Endothelial cell of umbilical vein (primary cell): ENCODE measurements at regions not wholly inside any gene's neighbourhood (a gene's known extent, or its start where the extent isn't known, plus 50 kb on each side); places are given as distances from the start of the nearest gene placed in this dataset.

ENCODE experiments used
- BruUV-seq: library from RNA; stranded (reverse); fragments of 400-500 nt; replicated peaks from 2 replicates; lab custom pipeline; 2021; lab: Mats Ljungman, UMichigan
- CTCF ChIA-PET: fragments of 300-600, 350-600 bp; sonication (Branson Sonifier 250); formaldehyde crosslinking; loops from one replicate; lab custom pipeline; 2021; ENCODE audit warnings: antibody characterized with exemption, inconsistent platforms; lab: Charles Lee
- POLR2A ChIA-PET: fragments of 300-600, 350-600 bp; sonication (Branson Sonifier 250); formaldehyde crosslinking; loops from one replicate; lab custom pipeline; 2021; ENCODE audit warnings: antibody characterized with exemption, inconsistent platforms; lab: Charles Lee
- DNase-seq: peaks from one replicate; pipeline ENCODE4 v3.0.0-alpha.2; 2011; ENCODE audit warnings: low read depth, low spot score
- FAIRE-seq: peaks from 2 replicates; lab custom pipeline; 2011; peaks lifted over from hg19 to GRCh38; lab: Jason Lieb, UNC
- H2AFZ ChIP-seq: 2 replicates; pipeline ENCODE4 v1.6.0; 2012; ENCODE audit warnings: low read depth, low read length, control low read depth, inconsistent platforms
- H3K27ac ChIP-seq: 2 replicates; pipeline ENCODE4 v1.5.1; 2011; ENCODE audit warnings: low read depth, mild to moderate bottlenecking, control low read depth, low read length, moderate library complexity; ENCODE audit not compliant: insufficient read depth
- H3K27me3 ChIP-seq, 2 experiments: 2 replicates each; pipeline versions ENCODE4 v1.6.0 to v1.6.1; 2011; ENCODE audit warnings: low read length in 2 of 2, mixed read lengths in 1 of 2; ENCODE audit not compliant: control insufficient read depth in 2 of 2, insufficient read depth in 2 of 2
- H3K36me3 ChIP-seq, 2 experiments: 2 replicates in 1 of 2; 3 replicates in 1 of 2; pipeline ENCODE4 v1.5.1; 2011; ENCODE audit warnings: low read length in 2 of 2, mild to moderate bottlenecking in 1 of 2, moderate library complexity in 1 of 2; ENCODE audit not compliant: control insufficient read depth in 2 of 2, insufficient read depth in 2 of 2; ENCODE audit errors: extremely low read depth in 1 of 2
- H3K4me1 ChIP-seq: 3 replicates; pipeline ENCODE4 v1.5.1; 2011; ENCODE audit warnings: mild to moderate bottlenecking, low read length; ENCODE audit not compliant: control insufficient read depth, insufficient read depth; ENCODE audit errors: extremely low read depth
- H3K4me2 ChIP-seq: 2 replicates; pipeline ENCODE4 v1.6.1; 2011; ENCODE audit warnings: low read length, control low read depth, mixed read lengths; ENCODE audit not compliant: insufficient read depth
- H3K4me3 ChIP-seq, 3 experiments: fragments of 200-600 bp in 1 of 3; sonication (generic), shearing (Covaris generic) in 1 of 3; replicated peaks in 1 of 3; 2 replicates each; pipeline ENCODE4 v1.5.1; 2011 to 2016; ENCODE audit warnings: control low read depth in 3 of 3, low read length in 3 of 3, mild to moderate bottlenecking in 2 of 3, inconsistent platforms in 1 of 3, low read depth in 1 of 3, moderate library complexity in 1 of 3; ENCODE audit not compliant: insufficient read depth in 1 of 3
- H3K79me2 ChIP-seq: 2 replicates; pipeline ENCODE4 v1.6.0; 2012; ENCODE audit warnings: low read length, inconsistent platforms; ENCODE audit not compliant: control insufficient read depth, insufficient read depth
- H3K9ac ChIP-seq: replicated peaks from 2 replicates; pipeline ENCODE3; 2011; ENCODE audit warnings: low read length, control low read depth; ENCODE audit not compliant: insufficient read depth; ENCODE audit errors: extremely low read depth
- H3K9me1 ChIP-seq: replicated peaks from 3 replicates; pipeline ENCODE4 v1.6.0; 2011; ENCODE audit warnings: mild to moderate bottlenecking, low read length; ENCODE audit not compliant: control insufficient read depth, insufficient read depth; ENCODE audit errors: extremely low read depth
- H3K9me3 ChIP-seq: replicated peaks from 2 replicates; pipeline ENCODE4 v1.5.1; 2012; ENCODE audit warnings: low read length, inconsistent platforms; ENCODE audit not compliant: control insufficient read depth, insufficient read depth
- H4K20me1 ChIP-seq: replicated peaks from 2 replicates; pipeline ENCODE3; 2011; ENCODE audit warnings: mild to moderate bottlenecking, low read length; ENCODE audit not compliant: control insufficient read depth, insufficient read depth; ENCODE audit errors: extremely low read depth
- EZH2 ChIP-seq: IDR thresholded peaks from 2 replicates; pipeline ENCODE4 v1.6.1; 2012; ENCODE audit warnings: borderline replicate concordance, low read depth, mild to moderate bottlenecking, moderate library complexity, low read length, inconsistent platforms; ENCODE audit not compliant: severe bottlenecking
- FOS ChIP-seq: IDR thresholded peaks from 2 replicates; pipeline ENCODE4 v1.6.1; 2011; ENCODE audit warnings: mild to moderate bottlenecking, low read length, moderate library complexity, borderline replicate concordance; ENCODE audit not compliant: insufficient read depth
- GATA2 ChIP-seq: IDR thresholded peaks from 2 replicates; pipeline ENCODE4 v1.7.0; 2011; ENCODE audit warnings: low read depth, mild to moderate bottlenecking, moderate library complexity, mixed read lengths, low read length; ENCODE audit not compliant: insufficient read length, insufficient read depth
- dilution Hi-C: fragments of 300-500 bp; cut with MboI; formaldehyde crosslinking; loops from one replicate; pipeline ENCODE4 v1.15.0; 2019; ENCODE audit warnings: low sequenced_read_pairs; ENCODE audit not compliant: extremely low pct_ligation_motif_present
- intact Hi-C: fragments of 100-400 bp; cut with micrococcal nuclease; formaldehyde crosslinking; loops from one replicate; pipeline ENCODE4 v1.10.0; 2022
- TF ChIP-seq, protein P1 (sequence below): IDR thresholded peaks from 2 replicates; pipeline ENCODE4 v1.6.1; 2011; ENCODE audit not compliant: insufficient read depth, insufficient read length

DNA sequence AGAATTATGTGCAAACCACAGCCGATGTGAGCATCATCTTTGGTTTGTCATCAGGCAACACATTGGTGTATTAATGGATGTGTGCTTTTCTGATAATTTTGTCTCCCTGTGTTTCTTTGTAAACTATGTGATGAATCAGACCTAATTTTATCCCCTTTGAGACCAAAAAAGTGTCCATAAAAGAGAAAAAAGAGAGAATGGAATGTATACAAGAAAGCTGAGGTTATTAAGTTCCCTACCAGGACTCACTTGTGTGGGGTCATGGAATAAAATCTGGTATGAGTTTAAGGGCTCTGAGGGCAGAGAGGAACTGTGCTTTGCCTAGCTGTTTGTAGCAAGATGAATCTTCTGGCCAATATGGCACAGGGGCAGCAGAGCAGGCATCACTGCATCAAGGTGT lies 239.5 kb upstream of the HAND2 start:
- BruUV-seq, result no TSS peak
- no peaks in the 10 kb centered on the region for H3K36me3 ChIP-seq
- no peaks in the 10 kb centered on the region for H3K9me3 ChIP-seq
- H3K27ac ChIP-seq, result no peak overlapping the region
- H3K79me2 ChIP-seq, result no peaks in the 10 kb centered on the region
- dilution Hi-C loops (no loop called here), intact Hi-C loops (no loop called here)
- FAIRE-seq (no peak), DNase-seq (no peak)
- no peak overlapping the region for H3K4me2 ChIP-seq
- TF ChIP-seq EZH2, result no peak
- TF ChIP-seq, protein P1, sequence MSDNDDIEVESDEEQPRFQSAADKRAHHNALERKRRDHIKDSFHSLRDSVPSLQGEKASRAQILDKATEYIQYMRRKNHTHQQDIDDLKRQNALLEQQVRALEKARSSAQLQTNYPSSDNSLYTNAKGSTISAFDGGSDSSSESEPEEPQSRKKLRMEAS, result no peak
- no peak for TF ChIP-seq FOS
- no peak overlapping the region for H3K9ac ChIP-seq
- no peaks in the 10 kb centered on the region for H3K27me3 ChIP-seq
- ChIA-PET POLR2A (no interaction called here), CTCF (no interaction called here)
- no peak overlapping the region for H3K4me3 ChIP-seq
- H3K9me1 ChIP-seq, result no peaks in the 10 kb centered on the region
- H2AFZ ChIP-seq, result no peak overlapping the region
- no peaks in the 10 kb centered on the region for H4K20me1 ChIP-seq
- no peaks in the 10 kb centered on the region for H3K4me1 ChIP-seq

- no peaks in the 10 kb centered on the region for H3K79me2 ChIP-seq
- no peak overlapping the region for H2AFZ ChIP-seq
- no peak overlapping the region for H3K4me3 ChIP-seq
- H3K9ac ChIP-seq, result no peak overlapping the region
- ChIA-PET POLR2A (no interaction called here), CTCF (no interaction called here)
- H3K4me2 ChIP-seq, result no peak overlapping the region
- H3K27me3 ChIP-seq, result no peaks in the 10 kb centered on the region
- intact Hi-C loops (no loop called here), dilution Hi-C loops (no loop called here)
- BruUV-seq, result no TSS peak
- FAIRE-seq (no peak), DNase-seq (no peak)
- no peaks in the 10 kb centered on the region for H4K20me1 ChIP-seq
- H3K36me3 ChIP-seq, result no peaks in the 10 kb centered on the region
- no peaks in the 10 kb centered on the region for H3K9me1 ChIP-seq
- no peak for TF ChIP-seq GATA2
- H3K9me3 ChIP-seq, result no peaks in the 10 kb centered on the region
- H3K27ac ChIP-seq, result no peak overlapping the region
- no peaks in the 10 kb centered on the region for H3K4me1 ChIP-seq
Observed at GRCh38 chr4:173767650-173768049, 237.6 kb upstream of the HAND2 start.
